Mammary epithelial cell (primary cell): ENCODE measurements at regions not wholly inside any gene's neighbourhood (a gene's known extent, or its start where the extent isn't known, plus 50 kb on each side); places are given as distances from the start of the nearest gene placed in this dataset.
"Not testable (repeated sequence)": the region's sequence is repeated elsewhere in the genome, so short reads cannot be mapped to it uniquely, and the experiment has no call there.

Experiments used
- CTCF ChIP-seq, 2 donors: IDR thresholded peaks in 1 of 2; conservative IDR thresholded peaks in 1 of 2; 2 replicates each; pipeline ENCODE4 v1.5.1; 2011 to 2012; ENCODE audit warnings: inconsistent platforms in 2 of 2, low read length in 2 of 2, mild to moderate bottlenecking in 2 of 2, control low read depth in 1 of 2, low read depth in 1 of 2; ENCODE audit not compliant: insufficient read depth in 1 of 2; ENCODE audit errors: extremely low read depth in 1 of 2
- EZH2 ChIP-seq: IDR thresholded peaks from 2 replicates; pipeline ENCODE4 v1.6.1; 2012; ENCODE audit warnings: low read length, inconsistent platforms, borderline replicate concordance

GRCh38 chr16:70061671-70062218, 52.4 kb upstream of the PDPR start:
- not testable (repeated sequence) for TF ChIP-seq EZH2; CTCF (conservative IDR thresholded peaks at IDR 0.05 in 1 of 2, IDR thresholded peaks at IDR 0.05 in 1 of 2; ENCODE audit: extremely low read depth in 1 of 2, insufficient read depth in 1 of 2, low read depth in 1 of 2, low read length in 2 of 2)
